H1 (cell line): ENCODE measurements at regions not wholly inside any gene's neighbourhood (a gene's known extent, or its start where the extent isn't known, plus 50 kb on each side); places are given as distances from the start of the nearest gene placed in this dataset.

ENCODE experiments used
- BACH1 ChIP-seq: IDR thresholded peaks from 2 replicates; pipeline ENCODE4 v1.6.1; 2012; ENCODE audit warnings: low read length, improper control_type of control experiment
- CHD2 ChIP-seq: IDR thresholded peaks from 2 replicates; pipeline ENCODE4 v1.6.1; 2012; ENCODE audit warnings: low read length, improper control_type of control experiment
- JUN ChIP-seq: IDR thresholded peaks from 2 replicates; pipeline ENCODE4 v1.6.1; 2011; ENCODE audit warnings: low read depth, mild to moderate bottlenecking, improper control_type of control experiment, low read length
- JUND ChIP-seq: IDR thresholded peaks from 2 replicates; pipeline ENCODE4 v1.6.1; 2011; ENCODE audit warnings: mild to moderate bottlenecking, improper control_type of control experiment, low read length
- NANOG ChIP-seq: IDR thresholded peaks from 2 replicates; pipeline ENCODE4 v1.6.1; 2011; ENCODE audit warnings: low read length, low read depth, mild to moderate bottlenecking, inconsistent platforms; ENCODE audit not compliant: insufficient read depth, poor library complexity, severe bottlenecking
- SP2 ChIP-seq: IDR thresholded peaks from 2 replicates; pipeline ENCODE4 v1.6.1; 2012; ENCODE audit warnings: mild to moderate bottlenecking, low read length, inconsistent platforms

- no peak for TF ChIP-seq JUN
- TF ChIP-seq NANOG = no peak
- TF ChIP-seq CHD2 = no peak
- TF ChIP-seq BACH1 = no peak
- TF ChIP-seq SP2 = no peak
- TF ChIP-seq JUND = no peak
Observed at GRCh38 chr5:114208120-114208519, 153.8 kb upstream of the KCNN2 start (continued).
